ENCODE measurements at regions not wholly inside any gene's neighbourhood (a gene's known extent, or its start where the extent isn't known, plus 50 kb on each side); places are given as distances from the start of the nearest gene placed in this dataset.

GRCh38 chr17:13921841-13922776 is 147.2 kb upstream of the COX10 start:
- no CpG with 5 or more reads among the region's 19 CpGs for WGBS (ENCODE audit: insufficient coverage, low lambda C conversion rate)
- Histone ChIP-seq H3K4me3 (ENCODE audit: low read length) (no peak overlapping the region), H3K9me3 (ENCODE audit: control insufficient read depth, low read depth, low read length) (no peaks in the 10 kb centered on the region), H3K27me3 (ENCODE audit: control insufficient read depth, insufficient read depth, low read length) (no peaks in the 10 kb centered on the region), H3K27ac (ENCODE audit: low read length) (no peak overlapping the region), H3K36me3 (ENCODE audit: control insufficient read depth, insufficient read depth, low read length) (no peaks in the 10 kb centered on the region), H3K4me1 (ENCODE audit: control insufficient read depth, insufficient read depth, low read length) (no peaks in the 10 kb centered on the region)
- no peak for DNase-seq

- H3K4me3 ChIP-seq (ENCODE audit: low read length): no peak overlapping the region
- no peak for DNase-seq
- H3K4me1 ChIP-seq (ENCODE audit: control insufficient read depth, insufficient read depth, low read length): no peaks in the 10 kb centered on the region
- H3K27me3 ChIP-seq (ENCODE audit: control insufficient read depth, insufficient read depth, low read length): no peaks in the 10 kb centered on the region
- no peaks in the 10 kb centered on the region for H3K36me3 ChIP-seq (ENCODE audit: control insufficient read depth, insufficient read depth, low read length)
- WGBS (ENCODE audit: insufficient coverage, low lambda C conversion rate): no CpG with 5 or more reads among the region's 5 CpGs
- H3K9me3 ChIP-seq (ENCODE audit: control insufficient read depth, low read depth, low read length): no peaks in the 10 kb centered on the region
- no peak overlapping the region for H3K27ac ChIP-seq (ENCODE audit: low read length)
Measured at GRCh38 chr17:13922885-13923284, 146.4 kb upstream of the COX10 start.

GRCh38 chr17:13925579-13925978 is 143.7 kb upstream of the COX10 start:
- no peaks in the 10 kb centered on the region for H3K9me3 ChIP-seq (ENCODE audit: control insufficient read depth, low read depth, low read length)
- WGBS (ENCODE audit: insufficient coverage, low lambda C conversion rate): no CpG with 5 or more reads among the region's 5 CpGs
- H3K36me3 ChIP-seq (ENCODE audit: control insufficient read depth, insufficient read depth, low read length): no peaks in the 10 kb centered on the region
- no peak for DNase-seq
- no peaks in the 10 kb centered on the region for H3K27me3 ChIP-seq (ENCODE audit: control insufficient read depth, insufficient read depth, low read length)
- no peaks in the 10 kb centered on the region for H3K4me1 ChIP-seq (ENCODE audit: control insufficient read depth, insufficient read depth, low read length)
- no peak overlapping the region for H3K27ac ChIP-seq (ENCODE audit: low read length)
- no peak overlapping the region for H3K4me3 ChIP-seq (ENCODE audit: low read length)

- peak in 1 of 2 donors; percentile 22 for DNase-seq
- H3K27me3 ChIP-seq (ENCODE audit: control insufficient read depth, insufficient read depth, low read length): no peaks in the 10 kb centered on the region
- H3K27ac ChIP-seq (ENCODE audit: low read length): no peak overlapping the region
- WGBS (ENCODE audit: insufficient coverage, low lambda C conversion rate): no CpG with 5 or more reads among the region's 3 CpGs
- H3K36me3 ChIP-seq (ENCODE audit: control insufficient read depth, insufficient read depth, low read length): no peaks in the 10 kb centered on the region
- no peaks in the 10 kb centered on the region for H3K9me3 ChIP-seq (ENCODE audit: control insufficient read depth, low read depth, low read length)
- H3K4me1 ChIP-seq (ENCODE audit: control insufficient read depth, insufficient read depth, low read length): no peaks in the 10 kb centered on the region
- H3K4me3 ChIP-seq (ENCODE audit: low read length): no peak overlapping the region
Measured at GRCh38 chr17:13931111-13931526, 138.2 kb upstream of the COX10 start.

- WGBS (ENCODE audit: insufficient coverage, low lambda C conversion rate): no CpG with 5 or more reads among the region's 4 CpGs
- Histone ChIP-seq H3K36me3 (ENCODE audit: control insufficient read depth, insufficient read depth, low read length) (no peaks in the 10 kb centered on the region), H3K4me3 (ENCODE audit: low read length) (no peak overlapping the region), H3K27me3 (ENCODE audit: control insufficient read depth, insufficient read depth, low read length) (no peaks in the 10 kb centered on the region), H3K9me3 (ENCODE audit: control insufficient read depth, low read depth, low read length) (no peaks in the 10 kb centered on the region), H3K4me1 (ENCODE audit: control insufficient read depth, insufficient read depth, low read length) (no peaks in the 10 kb centered on the region), H3K27ac (ENCODE audit: low read length) (no peak overlapping the region)
- no peak for DNase-seq
Measured at GRCh38 chr17:13931800-13932460, 137.4 kb upstream of the COX10 start.

- Histone ChIP-seq H3K9me3 (ENCODE audit: control insufficient read depth, low read depth, low read length) (no peaks in the 10 kb centered on the region), H3K4me3 (ENCODE audit: low read length) (no peak overlapping the region), H3K4me1 (ENCODE audit: control insufficient read depth, insufficient read depth, low read length) (no peaks in the 10 kb centered on the region), H3K27me3 (ENCODE audit: control insufficient read depth, insufficient read depth, low read length) (no peaks in the 10 kb centered on the region), H3K36me3 (ENCODE audit: control insufficient read depth, insufficient read depth, low read length) (no peaks in the 10 kb centered on the region), H3K27ac (ENCODE audit: low read length) (no peak overlapping the region)
- DNase-seq: no peak
- 50% methylated on average over 2 of the region's 8 CpGs for WGBS (ENCODE audit: insufficient coverage, low lambda C conversion rate)
Measured at GRCh38 chr17:13933441-13934276, 135.6 kb upstream of the COX10 start.

GRCh38 chr17:13939222-13939621 is 130.1 kb upstream of the COX10 start:
- Histone ChIP-seq H3K4me1 (ENCODE audit: control insufficient read depth, insufficient read depth, low read length) (no peaks in the 10 kb centered on the region), H3K4me3 (ENCODE audit: low read length) (no peak overlapping the region), H3K36me3 (ENCODE audit: control insufficient read depth, insufficient read depth, low read length) (no peaks in the 10 kb centered on the region), H3K27ac (ENCODE audit: low read length) (no peak overlapping the region), H3K27me3 (ENCODE audit: control insufficient read depth, insufficient read depth, low read length) (no peaks in the 10 kb centered on the region), H3K9me3 (ENCODE audit: control insufficient read depth, low read depth, low read length) (no peaks in the 10 kb centered on the region)
- WGBS (ENCODE audit: insufficient coverage, low lambda C conversion rate): no CpG with 5 or more reads among the region's 1 CpG
- no peak for DNase-seq

- no peak overlapping the region for H3K4me3 ChIP-seq (ENCODE audit: low read length)
- H3K27ac ChIP-seq (ENCODE audit: low read length): no peak overlapping the region
- WGBS (ENCODE audit: insufficient coverage, low lambda C conversion rate): 100% methylated on average over 1 of the region's 3 CpGs
- H3K9me3 ChIP-seq (ENCODE audit: control insufficient read depth, low read depth, low read length): no peaks in the 10 kb centered on the region
- no peaks in the 10 kb centered on the region for H3K27me3 ChIP-seq (ENCODE audit: control insufficient read depth, insufficient read depth, low read length)
- H3K4me1 ChIP-seq (ENCODE audit: control insufficient read depth, insufficient read depth, low read length): no peaks in the 10 kb centered on the region
- no peak for DNase-seq
- no peaks in the 10 kb centered on the region for H3K36me3 ChIP-seq (ENCODE audit: control insufficient read depth, insufficient read depth, low read length)
Measured at GRCh38 chr17:13940858-13941665, 128.2 kb upstream of the COX10 start.

- no peak for DNase-seq
- no peaks in the 10 kb centered on the region for H3K36me3 ChIP-seq (ENCODE audit: control insufficient read depth, insufficient read depth, low read length)
- H3K4me3 ChIP-seq (ENCODE audit: low read length): no peak overlapping the region
- H3K9me3 ChIP-seq (ENCODE audit: control insufficient read depth, low read depth, low read length): no peaks in the 10 kb centered on the region
- no peak overlapping the region for H3K27ac ChIP-seq (ENCODE audit: low read length)
- no peaks in the 10 kb centered on the region for H3K27me3 ChIP-seq (ENCODE audit: control insufficient read depth, insufficient read depth, low read length)
- 89% methylated on average over 3 of the region's 3 CpGs for WGBS (ENCODE audit: insufficient coverage, low lambda C conversion rate)
- H3K4me1 ChIP-seq (ENCODE audit: control insufficient read depth, insufficient read depth, low read length): no peaks in the 10 kb centered on the region
Measured at GRCh38 chr17:13941781-13942180, 127.5 kb upstream of the COX10 start.
